SU-DHL-6 (cell line): ENCODE measurements at regions not wholly inside any gene's neighbourhood (a gene's known extent, or its start where the extent isn't known, plus 50 kb on each side); places are given as distances from the start of the nearest gene placed in this dataset.

ENCODE experiments used
- H2AFZ ChIP-seq: fragments of 200-600 bp; sonication (generic); 2 replicates; pipeline ENCODE4 v1.6.1; 2014; ENCODE audit warnings: low read depth, mild to moderate bottlenecking, moderate library complexity, mixed read lengths, antibody characterized with exemption, low read length; ENCODE audit not compliant: severe bottlenecking
- H3F3A ChIP-seq: fragments of 200-600 bp; shearing (Covaris generic); 2 replicates; pipeline ENCODE4 v1.6.0; 2016; ENCODE audit warnings: antibody characterized with exemption, mild to moderate bottlenecking; ENCODE audit not compliant: insufficient read depth
- H3K27ac ChIP-seq: fragments of 200-600 bp; sonication (generic); 2 replicates; pipeline ENCODE4 v1.5.1; 2016; ENCODE audit warnings: low read depth, mild to moderate bottlenecking, low read length, moderate library complexity, mixed read lengths
- H3K27me3 ChIP-seq: fragments of 200-600 bp; sonication (generic), shearing (Covaris generic); 2 replicates; pipeline ENCODE4 v1.6.0; 2014; ENCODE audit warnings: mild to moderate bottlenecking, low read length
- H3K36me3 ChIP-seq: fragments of 200-600 bp; sonication (generic); 2 replicates; pipeline ENCODE4 v1.6.1; 2014; ENCODE audit warnings: mild to moderate bottlenecking, low read length, mixed read lengths
- H3K4me2 ChIP-seq: fragments of 300-600, 200-600 bp; shearing (Covaris generic), sonication (generic); 2 replicates; pipeline ENCODE4 v1.6.0; 2014; ENCODE audit warnings: low read length, low read depth, mild to moderate bottlenecking; ENCODE audit not compliant: poor library complexity, severe bottlenecking
- H3K4me3 ChIP-seq: fragments of 200-600 bp; sonication (generic); 2 replicates; pipeline ENCODE4 v1.5.1; 2014; ENCODE audit warnings: antibody characterized with exemption, low read length, mild to moderate bottlenecking, mixed read lengths; ENCODE audit not compliant: insufficient read depth, poor library complexity, severe bottlenecking
- H3K79me2 ChIP-seq: fragments of 200-600 bp; sonication (generic); 2 replicates; pipeline ENCODE4 v1.6.1; 2014; ENCODE audit warnings: mild to moderate bottlenecking, low read length, moderate library complexity; ENCODE audit not compliant: insufficient read depth
- H3K9ac ChIP-seq: fragments of 200-600 bp; sonication (generic); 2 replicates; pipeline ENCODE4 v1.7.0; 2014; ENCODE audit warnings: mild to moderate bottlenecking, low read length
- H3K9me2 ChIP-seq: fragments of 200-600 bp; sonication (generic); replicated peaks from 2 replicates; pipeline ENCODE4 v1.6.1; 2014; ENCODE audit warnings: low read length; ENCODE audit not compliant: insufficient read depth
- H3K9me3 ChIP-seq: fragments of 200-600 bp; sonication (generic); 2 replicates; pipeline ENCODE4 v1.6.1; 2014; ENCODE audit warnings: low read length, mixed read lengths; ENCODE audit not compliant: insufficient read depth
- H4K20me1 ChIP-seq: fragments of 200-600 bp; sonication (generic); 2 replicates; pipeline ENCODE4 v1.6.1; 2014; ENCODE audit warnings: low read depth, mild to moderate bottlenecking, antibody characterized with exemption, low read length, moderate library complexity, mixed read lengths
- CTCF ChIP-seq: fragments of 200-600 bp; sonication (generic); IDR thresholded peaks from one replicate; pipeline ENCODE4 v1.5.1; 2017; ENCODE audit warnings: antibody characterized with exemption, mild to moderate bottlenecking, low read length, moderate library complexity; ENCODE audit not compliant: insufficient read depth, poor library complexity, severe bottlenecking
- EZH2phosphoT487 ChIP-seq: fragments of 200-600 bp; sonication (generic), shearing (Covaris generic); conservative IDR thresholded peaks from 2 replicates; pipeline ENCODE4 v1.6.1; 2018; ENCODE audit warnings: mild to moderate bottlenecking, antibody characterized with exemption, low read length, moderate library complexity, mixed read lengths

DNA sequence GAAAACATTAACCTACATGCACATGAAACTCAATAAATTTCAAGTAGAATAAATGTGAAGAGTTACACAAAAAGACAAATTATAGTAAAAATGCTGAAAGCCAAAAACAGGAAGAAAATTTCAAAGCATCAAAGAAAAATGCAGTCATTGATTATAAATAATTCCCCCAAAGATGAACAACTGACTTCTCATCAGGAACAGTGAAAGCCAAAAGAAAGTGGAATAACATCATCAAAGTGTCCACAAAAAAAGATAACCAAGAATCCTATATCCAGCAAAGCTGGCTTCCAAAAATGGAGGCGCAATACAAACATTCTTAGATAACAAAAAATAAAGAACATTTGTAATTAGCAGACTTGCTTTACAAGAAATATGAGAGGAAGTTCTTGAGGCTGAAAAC lies 161.6 kb downstream of the CMPK2 start:
- no peak overlapping the region for H3K9ac ChIP-seq
- TF ChIP-seq CTCF (no peak), EZH2phosphoT487 (no peak)
- H4K20me1 ChIP-seq = no peaks in the 10 kb centered on the region
- H2AFZ ChIP-seq = no peak overlapping the region
- no peaks in the 10 kb centered on the region for H3K27me3 ChIP-seq
- no peaks in the 10 kb centered on the region for H3K36me3 ChIP-seq
- H3K27ac ChIP-seq = no peak overlapping the region
- no peak overlapping the region for H3K4me3 ChIP-seq
- no peaks in the 10 kb centered on the region for H3F3A ChIP-seq
- no peak overlapping the region for H3K4me2 ChIP-seq
- 0 out of 2 replicates have a peak, but pooled peaks cover 4% of the 10 kb centered on the region for H3K9me2 ChIP-seq
- no peaks in the 10 kb centered on the region for H3K79me2 ChIP-seq
- H3K9me3 ChIP-seq = no peaks in the 10 kb centered on the region

DNA sequence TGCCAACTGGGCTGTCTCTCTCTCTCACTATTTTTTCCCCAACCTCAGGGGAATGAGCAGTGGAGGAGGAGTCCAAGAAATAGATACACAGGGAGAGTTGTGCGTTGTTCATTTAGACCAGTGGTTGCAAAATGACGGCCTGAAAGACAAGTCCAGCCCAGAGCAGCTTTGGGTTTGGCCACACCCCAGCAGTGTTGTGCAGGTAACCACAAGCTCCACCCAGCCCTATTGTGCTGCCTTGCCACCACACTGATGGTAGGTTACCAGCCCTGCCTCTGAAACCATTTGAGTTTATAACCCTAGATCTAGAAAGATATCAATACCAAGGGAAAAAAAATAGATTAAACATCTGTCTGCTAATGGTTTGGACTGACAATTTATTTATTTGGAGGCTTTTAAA lies 144.3 kb downstream of the CMPK2 start:
- Histone ChIP-seq H4K20me1 (no peaks in the 10 kb centered on the region), H3K4me3 (no peak overlapping the region), H3K79me2 (no peaks in the 10 kb centered on the region), H2AFZ (no peak overlapping the region), H3K9me2 (no peaks in the 10 kb centered on the region), H3K27ac (no peak overlapping the region), H3K9ac (no peak overlapping the region), H3K9me3 (no peaks in the 10 kb centered on the region), H3K4me2 (no peak overlapping the region), H3K27me3 (no peaks in the 10 kb centered on the region), H3K36me3 (no peaks in the 10 kb centered on the region), H3F3A (no peaks in the 10 kb centered on the region)
- TF ChIP-seq CTCF (no peak), EZH2phosphoT487 (no peak)

GRCh38 chr2:6722574-6722973 lies 143.1 kb downstream of the CMPK2 start:
- no peak overlapping the region for H3K27ac ChIP-seq
- no peaks in the 10 kb centered on the region for H4K20me1 ChIP-seq
- H3K4me2 ChIP-seq = no peak overlapping the region
- H3K36me3 ChIP-seq = no peaks in the 10 kb centered on the region
- TF ChIP-seq EZH2phosphoT487 (no peak), CTCF (no peak)
- H3K27me3 ChIP-seq = no peaks in the 10 kb centered on the region
- no peaks in the 10 kb centered on the region for H3F3A ChIP-seq
- H3K9me3 ChIP-seq = no peaks in the 10 kb centered on the region
- no peaks in the 10 kb centered on the region for H3K79me2 ChIP-seq
- H3K4me3 ChIP-seq = no peak overlapping the region
- no peaks in the 10 kb centered on the region for H3K9me2 ChIP-seq
- no peak overlapping the region for H3K9ac ChIP-seq
- no peak overlapping the region for H2AFZ ChIP-seq
